22Rv1 (cell line): ENCODE measurements at regions not wholly inside any gene's neighbourhood (a gene's known extent, or its start where the extent isn't known, plus 50 kb on each side); places are given as distances from the start of the nearest gene placed in this dataset.

Source experiments
- ZFX ChIP-seq: fragments of 450-650 bp; IDR thresholded peaks from 2 replicates; pipeline ENCODE4 v1.6.1; 2017; ENCODE audit warnings: antibody characterized with exemption, borderline replicate concordance
- TF ChIP-seq, protein P1 (sequence below): fragments of 450-650 bp; IDR thresholded peaks from 2 replicates; pipeline ENCODE4 v1.5.1; 2017; ENCODE audit warnings: mild to moderate bottlenecking

DNA sequence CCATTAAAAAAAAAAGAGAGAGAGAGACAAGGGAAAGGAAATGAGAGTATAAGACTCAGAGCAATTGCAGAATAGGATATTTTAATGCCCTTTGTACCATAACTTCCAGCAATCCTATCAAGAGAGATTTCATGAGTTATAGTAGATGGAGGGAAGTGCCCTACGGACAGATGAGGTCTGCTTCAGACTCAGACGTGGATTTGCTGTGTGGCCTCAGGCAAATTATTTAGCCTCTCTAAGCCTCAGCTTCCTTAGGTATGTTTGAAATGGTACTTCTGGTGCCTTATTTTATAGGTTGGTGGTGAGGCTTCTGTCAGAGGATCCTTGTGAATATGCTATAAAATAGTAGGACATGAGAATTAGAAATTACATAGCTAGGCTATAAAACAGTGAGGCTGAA is 448.2 kb downstream of the EDEM1 start:
- TF ChIP-seq, protein P1, sequence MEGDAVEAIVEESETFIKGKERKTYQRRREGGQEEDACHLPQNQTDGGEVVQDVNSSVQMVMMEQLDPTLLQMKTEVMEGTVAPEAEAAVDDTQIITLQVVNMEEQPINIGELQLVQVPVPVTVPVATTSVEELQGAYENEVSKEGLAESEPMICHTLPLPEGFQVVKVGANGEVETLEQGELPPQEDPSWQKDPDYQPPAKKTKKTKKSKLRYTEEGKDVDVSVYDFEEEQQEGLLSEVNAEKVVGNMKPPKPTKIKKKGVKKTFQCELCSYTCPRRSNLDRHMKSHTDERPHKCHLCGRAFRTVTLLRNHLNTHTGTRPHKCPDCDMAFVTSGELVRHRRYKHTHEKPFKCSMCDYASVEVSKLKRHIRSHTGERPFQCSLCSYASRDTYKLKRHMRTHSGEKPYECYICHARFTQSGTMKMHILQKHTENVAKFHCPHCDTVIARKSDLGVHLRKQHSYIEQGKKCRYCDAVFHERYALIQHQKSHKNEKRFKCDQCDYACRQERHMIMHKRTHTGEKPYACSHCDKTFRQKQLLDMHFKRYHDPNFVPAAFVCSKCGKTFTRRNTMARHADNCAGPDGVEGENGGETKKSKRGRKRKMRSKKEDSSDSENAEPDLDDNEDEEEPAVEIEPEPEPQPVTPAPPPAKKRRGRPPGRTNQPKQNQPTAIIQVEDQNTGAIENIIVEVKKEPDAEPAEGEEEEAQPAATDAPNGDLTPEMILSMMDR, result no peak
- no peak for TF ChIP-seq ZFX
